ENCODE measurements at regions not wholly inside any gene's neighbourhood (a gene's known extent, or its start where the extent isn't known, plus 50 kb on each side); places are given as distances from the start of the nearest gene placed in this dataset.
A peak's percentile ranks its signal among the peaks of the same experiment; 100 is the strongest.

GRCh38 chr17:45718791-45719190 lies 65.3 kb upstream of the CRHR1 start:
- TF ChIP-seq CTCF (conservative IDR thresholded peaks at IDR 0.05; ENCODE audit: control insufficient read depth, insufficient read depth, low read depth, low read length) = no peak
- H3K4me3 ChIP-seq (ENCODE audit: control insufficient read depth, low read depth, low read length) = no peak overlapping the region
- DNase-seq (ENCODE audit: low read depth) = no peak

GRCh38 chr17:45719335-45720071 lies 64.6 kb upstream of the CRHR1 start:
- DNase-seq (ENCODE audit: low read depth) = peak; percentile 81
- peak; percentile 59 for TF ChIP-seq CTCF (conservative IDR thresholded peaks at IDR 0.05; ENCODE audit: control insufficient read depth, insufficient read depth, low read depth, low read length)
- no peak overlapping the region for H3K4me3 ChIP-seq (ENCODE audit: control insufficient read depth, low read depth, low read length)

GRCh38 chr17:45720386-45720785 lies 63.7 kb upstream of the CRHR1 start:
- no peak overlapping the region for H3K4me3 ChIP-seq (ENCODE audit: control insufficient read depth, low read depth, low read length)
- TF ChIP-seq CTCF (conservative IDR thresholded peaks at IDR 0.05; ENCODE audit: control insufficient read depth, insufficient read depth, low read depth, low read length) = no peak

GRCh38 chr17:45722161-45722560 lies 62.0 kb upstream of the CRHR1 start:
- peak; percentile 9 for TF ChIP-seq CTCF (conservative IDR thresholded peaks at IDR 0.05; ENCODE audit: control insufficient read depth, insufficient read depth, low read depth, low read length)
- peak; percentile 4 for DNase-seq (ENCODE audit: low read depth)
- H3K4me3 ChIP-seq (ENCODE audit: control insufficient read depth, low read depth, low read length) = no peak overlapping the region

More at GRCh38 chr17:45720386-45720785, 63.7 kb upstream of the CRHR1 start:
- DNase-seq (ENCODE audit: low read depth) = no peak

GRCh38 chr17:45729294-45729907 lies 54.7 kb upstream of the CRHR1 start:
- no peak overlapping the region for H3K4me3 ChIP-seq (ENCODE audit: control insufficient read depth, low read depth, low read length)
- DNase-seq (ENCODE audit: low read depth) = no peak
- no peak for TF ChIP-seq CTCF (conservative IDR thresholded peaks at IDR 0.05; ENCODE audit: control insufficient read depth, insufficient read depth, low read depth, low read length)

GRCh38 chr17:45730192-45730591 lies 53.9 kb upstream of the CRHR1 start:
- no peak overlapping the region for H3K4me3 ChIP-seq (ENCODE audit: control insufficient read depth, low read depth, low read length)
- no peak for TF ChIP-seq CTCF (conservative IDR thresholded peaks at IDR 0.05; ENCODE audit: control insufficient read depth, insufficient read depth, low read depth, low read length)
- no peak for DNase-seq (ENCODE audit: low read depth)
